HG02763 (cell line): ENCODE measurements at regions not wholly inside any gene's neighbourhood (a gene's known extent, or its start where the extent isn't known, plus 50 kb on each side); places are given as distances from the start of the nearest gene placed in this dataset.

Experiments used
- ATAC-seq: cut with Tn5 transposase; IDR thresholded peaks from one replicate; pipeline ENCODE4 v1.9.1; 2021; ENCODE audit warnings: mild to moderate bottlenecking, moderate library complexity; ENCODE audit not compliant: unreplicated experiment

DNA sequence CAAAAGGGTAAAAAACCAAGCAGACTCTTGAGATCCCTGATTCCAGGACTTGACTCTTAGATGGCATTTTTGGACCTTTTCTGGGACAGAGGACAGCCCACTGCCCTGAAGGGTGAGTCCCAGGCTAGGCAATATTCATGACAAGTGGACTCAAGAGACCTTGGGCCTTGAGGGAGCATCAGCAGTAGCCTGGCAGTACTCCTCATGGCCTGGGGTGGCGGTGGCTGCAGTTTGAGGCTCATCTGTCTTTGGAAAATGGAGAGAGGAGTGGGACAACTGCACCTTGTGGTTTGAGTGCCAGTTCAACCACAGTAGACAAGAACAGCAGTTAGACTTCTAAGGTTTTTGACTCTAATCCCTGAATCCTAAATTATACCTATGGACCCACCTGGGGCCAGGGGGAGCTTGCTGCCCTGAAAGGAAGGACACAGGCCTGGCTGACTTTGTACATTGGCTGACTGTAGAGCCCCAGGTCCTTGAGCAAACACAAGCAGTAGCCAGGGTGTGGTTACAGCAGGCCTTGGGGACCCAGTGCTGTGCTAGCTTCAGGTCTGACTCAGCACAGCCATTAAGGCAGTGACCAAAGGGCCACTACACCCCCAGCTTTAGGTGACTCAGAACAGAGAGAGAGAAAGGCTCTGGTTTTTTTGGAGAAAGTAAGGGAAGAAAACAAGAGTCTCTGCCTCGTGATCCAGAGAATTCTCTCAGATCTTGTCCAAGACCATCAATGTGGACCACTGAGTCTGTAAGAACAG, 1023.2 kb downstream of the KCNT2 start:
- ATAC-seq = no peak

DNA sequence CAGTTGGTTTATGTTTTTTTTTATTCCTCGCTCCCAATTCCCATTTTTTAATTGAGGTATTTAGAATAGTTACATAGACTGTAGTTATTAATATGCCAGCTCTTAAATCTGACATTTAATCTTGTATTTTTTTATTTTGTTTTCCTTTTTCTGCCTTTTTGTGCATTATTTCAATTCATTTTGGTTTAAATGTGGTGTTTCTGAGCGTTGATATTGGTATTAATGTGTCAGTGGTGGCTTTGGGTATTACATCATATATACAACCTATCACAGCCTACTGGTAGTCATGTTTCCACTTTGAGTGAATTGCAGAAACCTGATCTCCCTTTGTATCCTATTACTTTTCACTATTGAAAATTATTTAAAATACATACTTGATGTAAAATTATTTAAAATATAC, 1027.3 kb downstream of the KCNT2 start:
- no peak for ATAC-seq

DNA sequence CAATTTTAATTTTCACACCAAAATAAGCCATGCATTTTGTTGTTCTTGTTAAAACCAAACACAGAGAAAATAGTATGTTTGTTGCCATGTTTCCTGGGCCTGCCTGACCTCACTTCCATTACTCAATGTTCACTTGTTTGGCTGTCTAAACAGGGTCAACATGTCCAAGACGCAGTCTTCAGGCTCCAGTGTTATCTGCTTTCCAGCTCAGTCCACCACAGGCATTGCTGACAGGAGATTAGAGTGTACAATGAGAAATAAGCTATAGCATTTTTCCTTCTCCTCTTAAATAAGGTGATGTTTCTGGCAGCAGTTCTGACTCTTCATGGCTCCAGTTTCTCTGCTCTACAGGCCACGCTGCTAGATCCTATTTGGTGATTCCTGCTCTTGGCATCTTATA, 1030.5 kb downstream of the KCNT2 start:
- no peak for ATAC-seq

DNA sequence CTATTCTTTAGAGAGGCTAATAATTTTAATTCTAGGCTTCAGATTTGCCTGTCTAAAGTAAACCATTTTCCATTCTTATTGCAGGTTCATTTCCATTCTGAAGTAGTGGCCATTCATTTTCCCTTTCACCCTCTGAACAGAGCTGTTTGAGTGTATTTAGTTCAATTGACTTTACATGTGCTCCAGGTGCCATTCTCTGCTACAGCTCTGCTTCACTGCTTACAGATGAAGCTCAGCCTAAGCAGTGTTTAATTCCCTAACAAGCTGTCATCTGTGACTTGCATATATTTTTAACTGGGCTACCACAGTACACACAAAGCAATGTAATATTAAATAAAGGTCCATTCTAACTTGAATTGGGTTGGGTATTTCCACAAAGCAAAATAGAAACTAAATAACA, 1031.6 kb downstream of the KCNT2 start:
- no peak for ATAC-seq

DNA sequence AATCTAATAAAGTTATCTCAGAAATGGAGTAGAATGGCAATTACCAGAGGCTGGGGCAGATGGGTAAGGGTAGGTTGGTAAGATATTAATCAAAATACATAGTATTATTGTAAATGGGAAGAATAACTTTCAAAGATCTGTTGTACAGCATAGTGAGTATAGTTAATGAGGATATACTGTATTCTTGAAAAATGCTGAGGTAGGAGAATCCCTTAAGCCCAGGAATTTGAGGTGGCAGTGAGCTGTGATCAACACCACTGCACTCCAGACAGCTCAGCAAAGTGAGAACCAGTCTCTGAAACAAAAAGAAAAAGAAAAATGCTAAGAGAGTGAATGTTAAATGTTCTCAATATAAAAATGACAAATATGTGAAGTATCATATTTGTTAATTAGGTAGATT, 1033.7 kb downstream of the KCNT2 start:
- ATAC-seq = no peak

DNA sequence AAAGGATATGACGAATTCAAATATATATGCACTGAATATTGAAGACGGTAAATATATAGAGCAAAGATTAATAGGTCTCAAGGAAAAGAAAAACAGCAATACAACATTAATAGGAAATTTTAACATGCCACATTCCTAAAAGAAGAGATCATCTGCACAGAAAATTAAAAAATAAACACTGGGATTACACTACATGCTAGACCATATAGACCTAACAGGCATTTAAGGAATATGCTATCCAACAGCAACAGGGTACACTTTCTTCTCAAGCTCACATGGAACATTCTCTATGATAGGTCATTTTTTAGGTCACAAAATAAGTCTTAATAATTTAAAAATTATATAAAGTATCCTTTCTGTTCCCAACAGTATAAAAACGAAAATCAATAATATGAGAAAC, 1038.3 kb downstream of the KCNT2 start:
- ATAC-seq = no peak

DNA sequence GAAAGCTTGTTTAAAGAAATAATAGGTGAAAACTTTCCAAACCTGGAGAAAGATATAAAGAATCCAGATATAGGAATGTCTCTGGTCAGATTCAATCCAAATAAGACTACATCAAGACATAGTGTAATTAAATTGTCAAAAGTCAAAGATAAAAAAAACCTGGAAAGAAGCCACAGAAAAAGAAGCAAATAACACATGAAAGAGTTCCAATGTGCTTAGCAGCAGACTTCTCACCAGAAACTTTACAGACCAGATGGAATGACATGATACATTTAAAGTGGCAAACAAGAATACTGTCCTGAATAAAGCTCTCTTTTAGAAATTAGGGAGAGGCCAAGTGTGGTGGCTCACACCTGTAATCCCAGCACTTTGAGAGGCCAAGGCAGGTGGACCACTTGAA, 1039.9 kb downstream of the KCNT2 start:
- no peak for ATAC-seq

DNA sequence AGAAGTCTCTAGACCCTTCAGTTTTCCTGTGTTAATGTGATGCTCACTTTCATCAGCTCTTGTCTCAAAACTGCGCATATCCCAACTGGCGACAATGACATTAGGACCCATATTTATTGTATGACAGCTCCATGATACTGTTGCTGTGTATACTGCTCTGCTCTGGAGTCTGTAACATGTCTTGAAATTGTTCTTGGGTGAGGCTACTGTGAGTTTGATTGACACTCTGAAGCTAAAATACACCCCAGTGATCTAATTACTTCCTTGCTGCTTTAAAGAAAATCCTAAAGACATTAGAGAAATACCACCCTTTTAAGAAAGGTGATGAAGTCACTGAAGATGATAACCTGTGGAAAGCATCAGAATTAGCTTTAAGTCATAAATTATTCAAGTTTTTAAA, 1046.2 kb downstream of the KCNT2 start:
- no peak for ATAC-seq

DNA sequence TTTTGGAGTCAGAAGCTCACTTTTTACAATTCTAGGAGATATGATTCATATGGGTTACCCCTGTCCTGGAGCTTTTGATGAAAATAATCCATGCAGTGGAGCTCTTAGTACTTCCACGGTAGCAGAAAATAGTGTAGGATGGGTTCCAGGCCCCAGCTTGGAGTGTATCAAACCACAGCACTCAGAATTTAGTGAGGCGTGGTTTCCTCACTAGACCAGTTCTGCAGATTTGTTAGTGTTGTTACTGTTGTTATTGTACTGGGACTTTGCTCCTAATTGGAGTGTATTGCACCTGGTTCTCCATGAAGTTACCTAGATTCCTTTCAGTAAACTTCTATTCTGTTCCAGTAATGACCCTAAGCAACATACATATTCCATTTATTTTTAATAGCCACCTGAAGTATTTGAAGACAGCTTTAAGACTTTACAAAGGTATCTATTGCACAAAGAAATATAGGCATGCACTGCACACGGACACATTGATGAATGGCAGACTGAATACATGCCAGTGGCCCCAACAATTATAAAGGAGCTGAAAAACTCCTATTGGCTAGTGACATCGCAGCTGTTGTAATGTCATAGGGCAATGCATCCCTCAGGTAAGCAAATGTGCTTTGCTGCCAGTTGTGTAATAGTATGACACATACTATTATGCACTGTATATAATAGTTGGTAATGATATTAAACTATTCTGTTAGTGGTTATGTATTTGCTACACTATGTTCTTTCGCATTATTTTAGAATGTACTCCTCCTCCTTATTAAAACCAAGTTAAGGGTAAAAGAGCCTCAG, 1058.0 kb downstream of the KCNT2 start:
- no peak for ATAC-seq

DNA sequence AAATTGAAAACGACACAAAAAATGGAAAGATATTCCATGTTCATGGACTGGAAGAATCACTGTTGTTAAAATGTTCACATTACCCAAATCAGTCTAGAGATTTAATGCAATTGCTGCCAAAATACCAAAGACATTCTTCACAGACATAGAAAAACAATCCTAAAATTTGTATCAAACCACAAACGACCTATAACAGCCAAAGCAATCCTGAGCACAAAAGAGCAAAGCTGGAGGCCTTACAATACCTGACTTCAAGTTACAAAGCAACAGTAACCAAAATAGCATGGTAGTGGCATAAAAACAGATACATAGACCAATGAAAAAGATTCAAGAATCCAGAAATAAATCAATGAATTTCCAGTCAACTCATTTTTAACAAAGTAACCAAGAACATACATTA, 1077.3 kb downstream of the KCNT2 start:
- ATAC-seq = no peak

DNA sequence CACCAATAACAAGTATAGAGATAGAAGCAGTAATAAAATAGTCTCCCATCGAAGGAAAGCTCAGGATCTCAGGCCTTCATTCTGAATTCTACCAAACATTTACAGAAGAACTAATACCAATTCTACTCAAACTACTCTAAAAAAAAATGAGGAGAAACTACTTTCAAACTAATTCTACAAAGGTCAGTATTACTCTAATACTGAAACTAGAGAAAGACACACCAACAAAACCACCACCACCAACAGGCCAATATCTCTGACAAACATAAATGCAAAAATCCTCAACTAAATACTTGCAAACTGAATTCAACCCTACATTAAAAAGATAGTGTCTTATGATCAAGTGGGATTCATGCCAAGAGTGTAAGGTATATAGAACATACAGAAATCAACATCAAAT, 1078.4 kb downstream of the KCNT2 start:
- no peak for ATAC-seq

DNA sequence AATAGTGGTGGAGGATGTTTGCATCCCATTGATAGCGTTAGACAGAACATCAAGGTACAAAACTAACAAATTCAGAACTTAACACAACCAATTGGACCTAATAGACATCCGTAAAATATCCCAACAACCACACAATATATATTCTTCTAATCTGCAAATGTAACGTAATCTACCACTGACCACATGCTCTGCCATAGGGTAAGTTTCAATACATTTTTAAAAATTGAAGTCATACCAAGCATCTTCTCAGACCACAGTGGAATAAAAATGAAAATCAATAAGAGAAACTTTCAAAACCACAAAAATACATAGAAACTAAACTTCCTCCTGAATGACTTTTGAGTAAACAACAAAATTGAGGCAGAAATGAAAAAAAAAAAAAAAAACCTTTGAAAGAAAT, 1087.5 kb downstream of the KCNT2 start:
- ATAC-seq = no peak

DNA sequence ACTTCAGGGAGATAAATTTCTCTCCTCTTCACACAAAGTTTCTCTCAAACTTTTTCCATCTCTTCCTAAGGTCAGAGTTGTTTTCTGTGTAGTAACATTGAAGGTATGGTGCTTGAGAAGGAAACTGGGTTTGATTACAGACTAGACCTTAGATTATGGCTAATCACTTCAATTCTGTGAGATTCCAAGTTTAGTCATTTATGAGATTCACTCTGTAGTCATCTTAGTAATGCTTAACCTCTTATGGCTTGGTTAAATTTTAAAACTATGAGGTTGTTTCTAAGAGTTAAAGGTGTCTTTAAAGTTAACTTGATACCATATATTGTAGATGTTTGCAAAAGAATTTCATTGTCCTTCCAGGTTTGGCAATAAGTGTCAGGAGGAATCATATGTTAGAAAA, 1092.2 kb downstream of the KCNT2 start:
- no peak for ATAC-seq

DNA sequence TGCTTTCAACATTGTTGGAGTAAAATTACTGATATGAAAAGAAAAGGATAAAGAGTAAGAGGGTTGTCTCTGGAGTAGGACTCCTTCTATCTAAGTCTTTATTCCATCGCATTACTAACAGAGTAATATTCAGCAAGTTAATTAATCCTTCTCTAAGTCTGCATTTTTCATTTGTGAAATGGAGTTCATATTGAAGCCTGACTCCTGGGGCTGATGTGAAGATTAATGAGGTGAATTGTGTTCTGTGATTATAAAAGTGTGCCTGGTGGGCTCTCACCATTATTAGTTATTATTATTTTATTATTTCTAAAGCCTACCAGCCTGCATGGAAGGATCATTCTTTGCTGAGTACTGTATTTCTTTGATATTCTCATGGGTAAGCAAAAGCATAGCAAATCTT, 1096.7 kb downstream of the KCNT2 start:
- no peak for ATAC-seq

DNA sequence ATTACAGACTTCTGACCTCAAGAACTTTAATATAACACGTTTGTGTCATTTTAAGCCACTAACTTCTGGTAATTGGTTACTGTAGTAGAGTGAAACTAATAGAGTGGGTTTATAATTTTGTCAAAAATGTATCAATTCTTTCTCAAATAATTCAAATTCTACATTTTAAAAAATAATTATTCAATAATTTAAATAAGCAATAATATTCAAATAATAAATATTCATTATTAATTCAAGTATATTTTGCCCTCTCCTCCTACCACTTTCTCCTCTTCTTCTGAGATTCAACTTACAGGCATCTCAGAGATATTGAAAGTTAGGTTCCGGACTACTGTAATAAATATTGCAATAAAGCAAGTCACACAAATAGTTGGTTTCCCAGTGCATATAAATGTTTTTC, 1107.1 kb downstream of the KCNT2 start:
- ATAC-seq = no peak

DNA sequence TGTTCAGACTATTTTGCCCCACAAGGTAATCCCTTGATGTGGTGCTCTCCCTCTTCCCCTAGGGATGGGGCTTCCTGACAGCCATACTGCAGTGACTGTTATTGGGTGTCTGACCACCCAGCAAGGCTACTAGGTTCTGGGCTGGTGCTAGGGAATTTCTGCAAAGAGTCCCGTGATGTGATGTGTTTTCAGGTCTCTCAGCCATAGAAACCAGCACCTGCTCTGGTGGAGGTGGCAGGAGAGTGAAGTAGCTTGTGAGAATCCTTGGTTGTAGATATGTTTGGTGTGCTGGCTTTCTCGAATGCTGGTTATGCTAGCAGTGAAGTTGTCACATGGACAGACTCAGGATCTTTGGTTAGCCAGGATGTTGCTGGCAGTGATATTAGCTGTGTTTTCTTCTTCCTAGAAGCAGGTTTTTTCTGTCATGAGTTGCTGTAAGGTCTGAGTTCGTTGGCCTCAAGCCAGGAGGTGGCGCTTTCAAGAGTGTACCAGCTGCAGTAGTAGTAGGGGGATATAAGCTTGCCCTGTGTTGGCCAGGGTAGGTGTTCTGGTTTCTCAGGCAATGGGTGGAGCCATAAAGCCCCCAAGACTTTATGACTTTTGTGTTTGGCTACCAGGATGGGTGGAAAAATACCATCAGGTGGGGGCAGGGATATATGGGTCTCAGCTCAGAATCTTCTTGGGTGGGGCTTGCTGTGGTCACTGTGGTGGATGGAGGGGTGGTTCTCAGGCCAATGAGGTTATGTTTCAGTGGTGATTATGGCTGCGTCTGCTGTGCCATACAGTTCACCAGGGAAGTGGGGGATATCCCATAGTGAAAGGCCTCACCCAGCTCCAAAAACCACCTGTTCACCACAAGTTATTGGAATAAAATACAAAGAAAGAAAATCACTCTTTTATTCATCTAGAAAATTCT, 1112.3 kb downstream of the KCNT2 start:
- ATAC-seq = no peak

DNA sequence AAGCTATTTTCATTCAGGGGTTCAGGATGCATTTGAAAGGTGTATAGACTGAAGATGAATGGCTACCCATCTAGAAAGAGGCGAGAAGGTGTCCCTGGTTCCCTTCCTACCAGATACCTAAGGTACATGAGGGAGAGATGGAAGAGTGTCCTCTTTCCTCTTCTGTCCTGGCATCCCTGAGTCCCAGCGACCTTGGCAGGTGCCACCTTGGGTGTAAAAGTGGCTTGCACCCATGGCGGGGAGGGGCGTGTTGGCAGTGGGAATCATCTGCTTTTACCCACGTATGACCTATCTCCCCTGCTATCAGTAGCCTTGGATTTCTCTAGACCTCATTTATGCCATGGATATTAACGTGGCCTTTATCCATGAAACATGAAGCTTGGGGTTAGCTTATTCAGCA, 1126.1 kb downstream of the KCNT2 start:
- ATAC-seq = no peak

DNA sequence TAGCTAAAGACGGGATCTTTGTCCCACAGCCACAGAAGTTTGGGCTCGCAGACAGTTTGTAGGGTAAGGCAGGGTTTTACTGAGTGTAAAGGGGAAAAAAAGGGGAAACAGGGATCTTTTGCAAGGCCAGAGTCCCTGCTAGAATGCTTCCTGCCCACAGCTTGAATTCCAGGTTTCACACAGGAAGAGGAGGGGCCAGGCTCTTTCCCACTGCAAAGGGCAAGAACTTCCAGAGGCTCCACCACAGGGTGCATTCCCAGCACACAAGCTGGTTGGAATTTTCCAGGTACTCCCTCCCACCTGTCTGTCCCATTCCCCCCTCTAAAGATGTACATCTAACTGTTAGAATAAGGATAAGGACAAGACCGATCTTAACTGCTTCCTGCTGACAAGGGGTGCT, 1126.9 kb downstream of the KCNT2 start:
- ATAC-seq = no peak

DNA sequence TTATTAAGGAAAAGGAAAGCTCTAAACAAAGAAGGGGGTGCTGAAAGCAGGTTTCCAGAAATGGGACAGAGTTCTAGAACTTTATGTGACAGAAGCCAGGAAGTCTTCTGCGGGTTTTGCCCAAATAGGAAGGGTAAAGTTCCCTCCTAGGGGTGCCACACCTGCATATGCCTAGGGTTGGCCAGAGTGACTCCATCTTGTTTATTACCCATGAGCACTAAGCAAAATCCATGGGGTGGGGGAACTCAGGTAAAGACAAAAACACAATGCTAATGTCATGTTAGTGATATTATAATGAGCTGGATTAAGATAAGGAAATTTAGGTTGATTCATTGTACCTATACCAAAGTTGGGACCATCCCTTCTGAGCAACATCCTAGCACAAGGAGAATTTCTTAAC, 1132.7 kb downstream of the KCNT2 start:
- ATAC-seq = no peak

DNA sequence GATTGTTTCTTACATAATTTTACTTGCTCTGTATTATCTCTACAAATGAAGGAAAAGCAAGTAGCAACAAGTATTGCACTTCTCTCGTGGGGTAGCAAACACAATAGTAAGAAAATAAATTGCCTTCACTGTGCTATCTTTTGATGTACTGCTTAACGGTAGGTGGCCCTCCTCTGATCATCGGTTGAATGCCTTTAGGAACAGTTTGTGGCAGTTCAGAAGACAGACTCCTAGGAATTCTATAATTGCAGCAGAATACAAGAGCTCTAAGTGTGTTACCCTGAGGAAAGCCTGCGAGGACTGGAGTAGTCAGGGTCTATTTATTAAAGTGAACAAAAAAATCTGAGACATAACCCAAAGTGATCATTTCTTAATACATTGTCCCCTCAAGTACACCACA, 1135.9 kb downstream of the KCNT2 start:
- ATAC-seq = no peak

DNA sequence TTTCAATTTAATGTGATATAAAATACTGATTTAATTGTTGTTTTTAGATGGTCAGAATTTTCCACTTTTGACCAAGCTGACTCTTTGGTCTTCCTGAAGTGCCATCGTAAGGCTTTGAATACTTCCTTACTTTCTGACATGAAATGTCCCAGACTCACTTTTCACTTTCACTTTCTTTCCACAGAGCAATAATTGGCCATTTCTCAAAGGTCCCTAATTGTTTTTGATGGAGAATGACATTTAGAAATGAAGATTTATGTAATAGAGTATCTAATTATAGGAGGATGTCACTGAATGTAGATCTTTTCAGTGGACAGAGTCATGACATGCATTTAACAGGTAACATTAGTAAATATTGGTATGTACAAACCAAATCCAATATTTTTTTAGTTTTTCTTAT, 1141.6 kb downstream of the KCNT2 start:
- no peak for ATAC-seq

DNA sequence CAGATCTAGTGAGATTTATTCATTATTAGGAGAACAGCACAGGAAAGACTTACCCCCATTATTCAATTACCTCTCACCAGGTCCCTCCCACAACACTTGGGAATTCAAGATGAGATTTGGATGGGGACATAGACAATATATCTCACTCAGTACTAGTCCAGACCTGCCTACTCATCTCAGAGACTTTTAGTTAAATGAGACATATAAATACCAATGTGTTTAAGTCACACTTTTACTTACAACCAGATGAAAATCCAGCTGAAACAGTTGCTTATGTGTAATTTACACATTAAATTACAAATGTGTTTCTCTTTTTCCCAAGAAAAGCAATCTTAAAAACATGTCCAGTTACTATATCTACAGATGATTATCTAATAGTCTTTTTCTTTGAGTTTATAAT, 1145.6 kb downstream of the KCNT2 start:
- no peak for ATAC-seq
